ENCODE measurements at regions not wholly inside any gene's neighbourhood (a gene's known extent, or its start where the extent isn't known, plus 50 kb on each side); places are given as distances from the start of the nearest gene placed in this dataset.
A peak's percentile ranks its signal among the peaks of the same experiment; 100 is the strongest.

- Histone ChIP-seq H3K36me3 (replicated peaks; ENCODE audit: control insufficient read depth, insufficient read depth, low read length) (no peaks in the 10 kb centered on the region), H3K27me3 (ENCODE audit: control insufficient read depth, insufficient read depth, low read length) (no peaks in the 10 kb centered on the region), H3K4me3 (ENCODE audit: insufficient read depth, low read depth, low read length) (no peak overlapping the region)
- DNase-seq: no peak
Measured at GRCh38 chr11:92643827-92644226, 325.6 kb upstream of the MTNR1B start.

- DNase-seq: no peak
- no peak overlapping the region for H3K4me3 ChIP-seq (ENCODE audit: insufficient read depth, low read depth, low read length)
- no peaks in the 10 kb centered on the region for H3K36me3 ChIP-seq (replicated peaks; ENCODE audit: control insufficient read depth, insufficient read depth, low read length)
- no peaks in the 10 kb centered on the region for H3K27me3 ChIP-seq (ENCODE audit: control insufficient read depth, insufficient read depth, low read length)
Measured at GRCh38 chr11:92644595-92645445, 324.6 kb upstream of the MTNR1B start.

GRCh38 chr11:92651159-92651558, 318.3 kb upstream of the MTNR1B start:
- no peaks in the 10 kb centered on the region for H3K36me3 ChIP-seq (replicated peaks; ENCODE audit: control insufficient read depth, insufficient read depth, low read length)
- DNase-seq: no peak
- no peaks in the 10 kb centered on the region for H3K27me3 ChIP-seq (ENCODE audit: control insufficient read depth, insufficient read depth, low read length)
- no peak overlapping the region for H3K4me3 ChIP-seq (ENCODE audit: insufficient read depth, low read depth, low read length)

- Histone ChIP-seq H3K36me3 (replicated peaks; ENCODE audit: control insufficient read depth, insufficient read depth, low read length) (no peaks in the 10 kb centered on the region), H3K27me3 (ENCODE audit: control insufficient read depth, insufficient read depth, low read length) (no peaks in the 10 kb centered on the region), H3K4me3 (ENCODE audit: insufficient read depth, low read depth, low read length) (no peak overlapping the region)
- DNase-seq: no peak
Measured at GRCh38 chr11:92653454-92653853, 316.0 kb upstream of the MTNR1B start.

- no peak for DNase-seq
- H3K4me3 ChIP-seq (ENCODE audit: insufficient read depth, low read depth, low read length): no peak overlapping the region
- H3K27me3 ChIP-seq (ENCODE audit: control insufficient read depth, insufficient read depth, low read length): no peaks in the 10 kb centered on the region
Measured at GRCh38 chr11:92656783-92657182, 312.7 kb upstream of the MTNR1B start.

GRCh38 chr11:92657226-92657625, 312.2 kb upstream of the MTNR1B start:
- Histone ChIP-seq H3K4me3 (ENCODE audit: insufficient read depth, low read depth, low read length) (no peak overlapping the region), H3K36me3 (replicated peaks; ENCODE audit: control insufficient read depth, insufficient read depth, low read length) (no peaks in the 10 kb centered on the region), H3K27me3 (ENCODE audit: control insufficient read depth, insufficient read depth, low read length) (no peaks in the 10 kb centered on the region)
- no peak for DNase-seq

More at GRCh38 chr11:92656783-92657182, 312.7 kb upstream of the MTNR1B start:
- H3K36me3 ChIP-seq (replicated peaks; ENCODE audit: control insufficient read depth, insufficient read depth, low read length): no peaks in the 10 kb centered on the region

- no peak for DNase-seq
- Histone ChIP-seq H3K27me3 (ENCODE audit: control insufficient read depth, insufficient read depth, low read length) (no peaks in the 10 kb centered on the region), H3K36me3 (replicated peaks; ENCODE audit: control insufficient read depth, insufficient read depth, low read length) (no peaks in the 10 kb centered on the region), H3K4me3 (ENCODE audit: insufficient read depth, low read depth, low read length) (no peak overlapping the region)
Measured at GRCh38 chr11:92658733-92659132, 310.7 kb upstream of the MTNR1B start.

GRCh38 chr11:92659793-92660192, 309.7 kb upstream of the MTNR1B start:
- Histone ChIP-seq H3K4me3 (ENCODE audit: insufficient read depth, low read depth, low read length) (no peak overlapping the region), H3K36me3 (replicated peaks; ENCODE audit: control insufficient read depth, insufficient read depth, low read length) (no peaks in the 10 kb centered on the region), H3K27me3 (ENCODE audit: control insufficient read depth, insufficient read depth, low read length) (no peaks in the 10 kb centered on the region)
- no peak for DNase-seq

- no peak for DNase-seq
- Histone ChIP-seq H3K27me3 (ENCODE audit: control insufficient read depth, insufficient read depth, low read length) (no peaks in the 10 kb centered on the region), H3K36me3 (replicated peaks; ENCODE audit: control insufficient read depth, insufficient read depth, low read length) (no peaks in the 10 kb centered on the region)
Measured at GRCh38 chr11:92662601-92663360, 306.7 kb upstream of the MTNR1B start.

GRCh38 chr11:92663539-92663938, 305.9 kb upstream of the MTNR1B start:
- DNase-seq: no peak
- H3K4me3 ChIP-seq (ENCODE audit: insufficient read depth, low read depth, low read length): no peak overlapping the region
- no peaks in the 10 kb centered on the region for H3K27me3 ChIP-seq (ENCODE audit: control insufficient read depth, insufficient read depth, low read length)
- H3K36me3 ChIP-seq (replicated peaks; ENCODE audit: control insufficient read depth, insufficient read depth, low read length): no peaks in the 10 kb centered on the region

More at GRCh38 chr11:92662601-92663360, 306.7 kb upstream of the MTNR1B start:
- no peak overlapping the region for H3K4me3 ChIP-seq (ENCODE audit: insufficient read depth, low read depth, low read length)

GRCh38 chr11:92667486-92668152, 301.8 kb upstream of the MTNR1B start:
- Histone ChIP-seq H3K36me3 (replicated peaks; ENCODE audit: control insufficient read depth, insufficient read depth, low read length) (no peaks in the 10 kb centered on the region), H3K4me3 (ENCODE audit: insufficient read depth, low read depth, low read length) (no peak overlapping the region), H3K27me3 (ENCODE audit: control insufficient read depth, insufficient read depth, low read length) (no peaks in the 10 kb centered on the region)
- DNase-seq: peak; percentile 12

GRCh38 chr11:92670308-92670890, 299.1 kb upstream of the MTNR1B start:
- no peaks in the 10 kb centered on the region for H3K27me3 ChIP-seq (ENCODE audit: control insufficient read depth, insufficient read depth, low read length)
- no peak for DNase-seq
- H3K36me3 ChIP-seq (replicated peaks; ENCODE audit: control insufficient read depth, insufficient read depth, low read length): no peaks in the 10 kb centered on the region
- H3K4me3 ChIP-seq (ENCODE audit: insufficient read depth, low read depth, low read length): no peak overlapping the region

GRCh38 chr11:92671081-92671480, 298.4 kb upstream of the MTNR1B start:
- Histone ChIP-seq H3K4me3 (ENCODE audit: insufficient read depth, low read depth, low read length) (no peak overlapping the region), H3K27me3 (ENCODE audit: control insufficient read depth, insufficient read depth, low read length) (no peaks in the 10 kb centered on the region), H3K36me3 (replicated peaks; ENCODE audit: control insufficient read depth, insufficient read depth, low read length) (no peaks in the 10 kb centered on the region)
- DNase-seq: no peak

GRCh38 chr11:92675303-92675702, 294.1 kb upstream of the MTNR1B start:
- H3K27me3 ChIP-seq (ENCODE audit: control insufficient read depth, insufficient read depth, low read length): no peaks in the 10 kb centered on the region
- no peak overlapping the region for H3K4me3 ChIP-seq (ENCODE audit: insufficient read depth, low read depth, low read length)
- DNase-seq: no peak
- no peaks in the 10 kb centered on the region for H3K36me3 ChIP-seq (replicated peaks; ENCODE audit: control insufficient read depth, insufficient read depth, low read length)

Data from H7 (cell line).